ENCODE measurements at regions not wholly inside any gene's neighbourhood (a gene's known extent, or its start where the extent isn't known, plus 50 kb on each side); places are given as distances from the start of the nearest gene placed in this dataset.
A peak's percentile ranks its signal among the peaks of the same experiment; 100 is the strongest.
"Not testable (repeated sequence)": the region's sequence is repeated elsewhere in the genome, so short reads cannot be mapped to it uniquely, and the experiment has no call there.

GRCh38 chr22:27252282-27253049, 549.1 kb downstream of the MN1 start:
- DNase-seq (ENCODE audit: low spot score): peak; percentile 67

GRCh38 chr22:27253108-27253902, 548.3 kb downstream of the MN1 start:
- DNase-seq (ENCODE audit: low spot score): no peak

GRCh38 chr22:27254063-27254462, 547.5 kb downstream of the MN1 start:
- not testable (repeated sequence) for DNase-seq (ENCODE audit: low spot score)

GRCh38 chr22:27255580-27255979, 546.0 kb downstream of the MN1 start:
- DNase-seq (ENCODE audit: low spot score): no peak

- DNase-seq (ENCODE audit: low spot score): no peak
Measured at GRCh38 chr22:27257987-27258386, 543.6 kb downstream of the MN1 start.

- DNase-seq (ENCODE audit: low spot score): no peak
Measured at GRCh38 chr22:27258616-27259172, 542.9 kb downstream of the MN1 start.

GRCh38 chr22:27259433-27259832, 542.1 kb downstream of the MN1 start:
- no peak for DNase-seq (ENCODE audit: low spot score)

GRCh38 chr22:27260087-27260698, 541.4 kb downstream of the MN1 start:
- no peak for DNase-seq (ENCODE audit: low spot score)

- DNase-seq (ENCODE audit: low spot score): no peak
Measured at GRCh38 chr22:27262361-27262760, 539.2 kb downstream of the MN1 start.

GRCh38 chr22:27264184-27264583, 537.4 kb downstream of the MN1 start:
- DNase-seq (ENCODE audit: low spot score): no peak

GRCh38 chr22:27267145-27267544, 534.4 kb downstream of the MN1 start:
- DNase-seq (ENCODE audit: low spot score): no peak

- no peak for DNase-seq (ENCODE audit: low spot score)
Measured at GRCh38 chr22:27269751-27270543, 531.6 kb downstream of the MN1 start.

- DNase-seq (ENCODE audit: low spot score): peak; percentile 29
Measured at GRCh38 chr22:27270818-27271510, 530.6 kb downstream of the MN1 start.

- no peak for DNase-seq (ENCODE audit: low spot score)
Measured at GRCh38 chr22:27273436-27273835, 528.1 kb downstream of the MN1 start.

- DNase-seq (ENCODE audit: low spot score): no peak
Measured at GRCh38 chr22:27273853-27274252, 527.7 kb downstream of the MN1 start.

- DNase-seq (ENCODE audit: low spot score): no peak
Measured at GRCh38 chr22:27274770-27275449, 526.6 kb downstream of the MN1 start.

- no peak for DNase-seq (ENCODE audit: low spot score)
Measured at GRCh38 chr22:27278946-27279345, 522.6 kb downstream of the MN1 start.

GRCh38 chr22:27283240-27283639, 518.3 kb downstream of the MN1 start:
- no peak for DNase-seq (ENCODE audit: low spot score)

- peak; percentile 30 for DNase-seq (ENCODE audit: low spot score)
Measured at GRCh38 chr22:27283714-27284113, 517.8 kb downstream of the MN1 start.

- no peak for DNase-seq (ENCODE audit: low spot score)
Measured at GRCh38 chr22:27284324-27284723, 517.2 kb downstream of the MN1 start.

GRCh38 chr22:27286711-27287110, 514.8 kb downstream of the MN1 start:
- DNase-seq (ENCODE audit: low spot score): no peak

Measured in hepatic stellate cell (primary cell).